Heart right ventricle (tissue), 16 donors: ENCODE measurements at regions not wholly inside any gene's neighbourhood (a gene's known extent, or its start where the extent isn't known, plus 50 kb on each side); places are given as distances from the start of the nearest gene placed in this dataset.

Source experiments
- ATAC-seq, 8 donors: fragments of 200-7000 bp; cut with Tn5 transposase; one replicate each; pipeline ENCODE4 v1.9.1; 2020; ENCODE audit warnings: mild to moderate bottlenecking in 8 of 8, moderate library complexity in 8 of 8, moderate number of reproducible peaks in 1 of 8
- DNase-seq, 2 donors: peaks; one replicate each; pipeline ENCODE4 v3.0.0-alpha.2; 2020
- H3K27ac ChIP-seq, 10 donors: fragments of 200-600 bp; sonication (generic) in 2 of 10; one replicate each; pipeline versions ENCODE4 v1.5.0 to v1.8.0; 2020 to 2022; ENCODE audit warnings: mild to moderate bottlenecking in 3 of 10
- H3K27me3 ChIP-seq, 7 donors: fragments of 200-600 bp; one replicate each; pipeline ENCODE4 v1.8.0; 2021 to 2022; ENCODE audit warnings: mild to moderate bottlenecking in 2 of 7
- H3K36me3 ChIP-seq, 9 donors: fragments of 200-600 bp; sonication (generic) in 1 of 9; one replicate each; pipeline versions ENCODE4 v1.5.0 to v1.8.0; 2020 to 2022; ENCODE audit warnings: mild to moderate bottlenecking in 2 of 9
- H3K4me1 ChIP-seq, 9 donors: fragments of 200-600 bp; sonication (generic) in 1 of 9; one replicate each; pipeline versions ENCODE4 v1.5.0 to v1.8.0; 2020 to 2022; ENCODE audit warnings: mild to moderate bottlenecking in 4 of 9
- H3K4me3 ChIP-seq, 10 donors: fragments of 200-600 bp; sonication (generic) in 2 of 10; one replicate each; pipeline versions ENCODE4 v1.5.0 to v1.8.0; 2020 to 2022; ENCODE audit warnings: mild to moderate bottlenecking in 7 of 10, moderate library complexity in 2 of 10
- H3K9me3 ChIP-seq, 11 donors: fragments of 200-600 bp in 10 of 11; sonication (generic) in 2 of 11; one replicate each; pipeline versions ENCODE4 v1.5.0 to v1.8.0; 2013 to 2022; ENCODE audit warnings: mild to moderate bottlenecking in 2 of 11, control low read depth in 1 of 11, moderate library complexity in 1 of 11
- WGBS, 2 donors: extraction: QIAGEN DNeasy Blood & Tissue Kit; methylation state at CpG; one replicate each; pipeline ENCODE4 v1.1.7; 2013; ENCODE audit warnings: inconsistent platforms in 1 of 2; 5-methylcytosine and 5-hydroxymethylcytosine counted together
- intact Hi-C, 10 donors: fragments of 100-400 bp; cut with DNase I; formaldehyde crosslinking; loops; one replicate each; pipeline versions ENCODE4 v1.11.1 to v1.14.2; 2022
- TF ChIP-seq, protein P1 (sequence below), 9 donors: fragments of 200-600 bp; sonication (generic) in 2 of 9; IDR thresholded peaks; one replicate each; pipeline versions ENCODE4 v1.5.0 to v1.8.0; 2021 to 2022; ENCODE audit warnings: antibody characterized with exemption in 9 of 9, mild to moderate bottlenecking in 5 of 9, moderate library complexity in 1 of 9
- donor health status: Arrhythmogenic right ventricular cardiomyopathy.
- donor health status: ischemic (EF 13 %, LVEDD 7.1; RV severe dilation, severe dysfunction).
- donor health status: healthy with polysubstance abuse.
- donor health status: DM: no; HTN: yes; CAD: no.
- donor health status: DM: no; HTN: no; CAD: no.
- donor health status: ischemic (EF 25% LVEDD 6.9; RV normal size, moderate dysfunction).
- donor health status: ischemic (EF 25% LVEDD 5.7; RV mildly dilated, moderate dysfunction).
- donor health status: healthy.
- donor health status: DM: yes; HTN: yes; CAD: no.
- donor health status: Ischemic cardiomyopathy.
- donor health status: ischemic (EF 35%, LVEDD 5.7; RV mildly dilated, moderate dysfunction).
- donor health status: nonischemic (EF 11% LVEDD 7.7; RV severe dilation, severe dysfunction).
- donor health status: DM: yes; HTN: yes; CAD: no.
- donor health status: PGD.
- donor health status: ischemic (EF 29% LVEDD 5.4; RV normal size, mild dysfunction).
- donor health status: nonischemic (EF 23%, LVEDD 6.1; RV moderate dilation, normal function).

DNA sequence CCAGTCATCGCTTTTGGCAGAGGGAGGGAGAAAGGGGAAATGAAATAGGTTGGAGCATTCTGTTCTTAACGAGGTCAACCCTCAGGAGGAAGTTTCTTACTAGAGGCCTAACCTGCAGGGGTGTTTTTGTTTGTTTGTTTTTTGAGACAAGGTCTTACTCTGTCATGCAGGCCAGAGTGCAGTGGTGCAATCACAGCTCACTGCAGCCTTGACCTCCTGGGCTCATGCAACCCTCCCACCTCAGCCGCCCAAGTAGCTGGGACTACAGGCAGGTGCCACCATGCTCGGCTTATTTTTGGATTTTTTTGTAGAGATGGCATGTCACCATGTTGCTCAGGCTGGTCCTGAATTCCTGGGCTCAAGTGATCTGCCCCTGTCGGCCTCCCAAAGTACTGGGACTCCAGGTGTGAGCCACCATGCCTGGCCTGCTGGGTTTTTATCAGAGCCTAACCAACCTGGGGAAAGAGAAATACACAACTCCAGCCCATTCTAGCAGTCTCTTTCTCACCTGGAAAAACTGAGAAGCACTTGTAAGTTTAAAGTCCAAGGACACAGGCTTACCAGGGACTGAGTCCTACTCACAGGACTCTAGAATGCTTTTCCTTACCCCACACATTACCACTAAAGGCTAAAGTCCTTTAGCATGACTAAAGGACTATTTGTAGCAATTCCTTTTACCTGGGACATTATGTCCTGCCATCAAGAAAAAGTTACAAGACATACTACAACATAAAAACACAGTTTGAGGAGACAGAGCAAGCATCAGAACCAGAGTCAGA, 101.0 kb upstream of the EGFR start:
- intact Hi-C loops = no loop called here
- 81% methylated on average over 5 of the region's 5 CpGs for WGBS, 2 donors
- DNase-seq (no peak), ATAC-seq (no peak)
- H3K4me3 ChIP-seq = no peak overlapping the region
- no peak overlapping the region for H3K27ac ChIP-seq
- H3K27me3 ChIP-seq = no peaks in the 10 kb centered on the region
- no peaks in the 10 kb centered on the region for H3K4me1 ChIP-seq
- TF ChIP-seq, protein P1, sequence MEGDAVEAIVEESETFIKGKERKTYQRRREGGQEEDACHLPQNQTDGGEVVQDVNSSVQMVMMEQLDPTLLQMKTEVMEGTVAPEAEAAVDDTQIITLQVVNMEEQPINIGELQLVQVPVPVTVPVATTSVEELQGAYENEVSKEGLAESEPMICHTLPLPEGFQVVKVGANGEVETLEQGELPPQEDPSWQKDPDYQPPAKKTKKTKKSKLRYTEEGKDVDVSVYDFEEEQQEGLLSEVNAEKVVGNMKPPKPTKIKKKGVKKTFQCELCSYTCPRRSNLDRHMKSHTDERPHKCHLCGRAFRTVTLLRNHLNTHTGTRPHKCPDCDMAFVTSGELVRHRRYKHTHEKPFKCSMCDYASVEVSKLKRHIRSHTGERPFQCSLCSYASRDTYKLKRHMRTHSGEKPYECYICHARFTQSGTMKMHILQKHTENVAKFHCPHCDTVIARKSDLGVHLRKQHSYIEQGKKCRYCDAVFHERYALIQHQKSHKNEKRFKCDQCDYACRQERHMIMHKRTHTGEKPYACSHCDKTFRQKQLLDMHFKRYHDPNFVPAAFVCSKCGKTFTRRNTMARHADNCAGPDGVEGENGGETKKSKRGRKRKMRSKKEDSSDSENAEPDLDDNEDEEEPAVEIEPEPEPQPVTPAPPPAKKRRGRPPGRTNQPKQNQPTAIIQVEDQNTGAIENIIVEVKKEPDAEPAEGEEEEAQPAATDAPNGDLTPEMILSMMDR (IDR thresholded peaks at IDR 0.05) = no peak
- H3K9me3 ChIP-seq = no peaks in the 10 kb centered on the region
- no peaks in the 10 kb centered on the region for H3K36me3 ChIP-seq

DNA sequence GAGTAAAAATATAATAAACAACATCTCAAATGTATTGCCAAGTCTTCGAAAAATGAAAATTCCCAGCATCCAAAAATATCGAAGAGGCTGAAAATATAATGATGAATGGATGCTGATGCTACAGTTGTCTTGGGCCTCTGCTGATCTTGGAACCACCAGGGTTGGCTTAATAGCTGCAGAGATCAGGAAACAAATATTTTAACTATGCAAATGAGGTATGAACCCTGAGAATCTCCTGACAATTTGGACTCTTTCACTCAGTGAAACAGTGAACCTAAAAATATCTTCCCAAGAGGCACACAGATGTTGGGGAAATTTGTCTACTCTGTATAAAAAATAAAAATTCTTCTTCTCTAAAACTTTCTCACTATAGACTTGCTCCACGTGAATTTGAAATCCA, 97.7 kb upstream of the EGFR start:
- Histone ChIP-seq H3K4me1 (no peaks in the 10 kb centered on the region), H3K27me3 (no peaks in the 10 kb centered on the region), H3K27ac (no peak overlapping the region), H3K9me3 (peaks cover 0 to 14% (median 0%) of the 10 kb centered on the region in 11 donors), H3K36me3 (no peaks in the 10 kb centered on the region), H3K4me3 (no peak overlapping the region)
- no peak for DNase-seq
- no peak for ATAC-seq
- 66 to 71% methylated on average over 3 of the region's 3 CpGs for WGBS, 2 donors
- intact Hi-C loops = no loop called here
- TF ChIP-seq, protein P1 (IDR thresholded peaks at IDR 0.05) = no peak

DNA sequence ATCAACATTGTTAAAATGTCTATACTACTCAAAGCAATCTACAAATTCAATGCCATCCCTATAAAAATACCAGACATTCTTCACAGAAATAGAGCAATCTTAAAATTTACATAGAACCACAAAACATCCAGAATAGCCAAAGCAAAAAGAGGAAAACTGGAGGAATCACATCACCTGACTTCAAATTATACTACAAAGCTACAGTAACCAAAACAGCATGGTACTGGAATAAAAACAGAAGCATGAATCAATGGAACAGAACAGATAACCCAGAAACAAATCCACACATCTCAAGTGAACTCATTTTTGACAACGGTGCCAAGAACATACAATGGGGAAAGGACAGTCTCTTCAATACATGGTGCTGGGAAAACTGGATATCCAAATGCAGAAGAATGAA, 87.3 kb upstream of the EGFR start:
- H3K4me1 ChIP-seq = peaks cover 0 to 12% (median 8%) of the 10 kb centered on the region in 9 donors
- peaks cover 0 to 5% (median 0%) of the 10 kb centered on the region in 7 donors for H3K27me3 ChIP-seq
- no peak overlapping the region for H3K27ac ChIP-seq
- H3K36me3 ChIP-seq = no peaks in the 10 kb centered on the region
- intact Hi-C loops = no loop called here
- H3K4me3 ChIP-seq = no peak overlapping the region
- TF ChIP-seq, protein P1 (IDR thresholded peaks at IDR 0.05) = no peak
- DNase-seq (no peak), ATAC-seq (no peak)
- WGBS, 2 donors = 76 to 94% methylated on average over 1 of the region's 1 CpG
- H3K9me3 ChIP-seq = peaks cover 0 to 46% (median 12%) of the 10 kb centered on the region in 11 donors

DNA sequence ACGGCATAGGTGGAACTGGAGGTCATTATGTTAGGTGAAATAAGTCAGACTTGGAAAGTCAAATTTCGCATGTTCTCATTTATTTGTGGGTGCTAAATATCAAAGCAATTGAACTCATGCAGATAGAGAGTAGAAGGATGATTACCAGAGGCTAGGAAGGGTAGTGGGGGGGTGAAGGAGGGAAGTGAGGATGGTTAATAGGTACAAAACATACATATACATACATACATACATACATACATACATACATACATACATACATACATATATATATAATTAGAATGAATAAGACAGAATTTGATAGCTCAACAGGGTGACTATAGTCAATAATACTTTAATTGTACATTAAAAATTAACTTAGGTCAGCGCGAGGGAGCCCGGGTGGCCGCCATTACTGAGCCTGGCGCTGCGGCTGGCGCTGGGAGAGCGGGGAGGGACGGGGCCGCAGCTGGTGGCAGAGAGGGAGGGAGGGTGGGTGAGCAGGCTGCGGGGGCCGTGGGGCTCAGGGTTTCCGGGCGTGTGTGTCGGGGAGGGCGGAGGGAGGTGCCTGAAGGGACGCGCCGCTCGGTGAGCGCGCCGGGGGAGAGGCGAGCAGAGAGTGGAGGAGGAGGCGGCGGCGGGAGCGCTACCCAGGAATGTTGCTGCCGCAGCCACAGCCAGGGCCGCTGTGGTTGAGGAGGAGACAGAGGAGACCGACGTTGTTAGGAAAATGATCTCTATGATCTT, 85.8 kb upstream of the EGFR start:
- Histone ChIP-seq H3K27me3 (peaks cover 0 to 16% (median 5%) of the 10 kb centered on the region in 7 donors), H3K9me3 (peaks cover 0 to 38% (median 12%) of the 10 kb centered on the region in 11 donors), H3K4me3 (peak overlapping the region in 9 of 10 donors; percentile 23 to 55 (median 50)), H3K36me3 (no peaks in the 10 kb centered on the region), H3K4me1 (peaks cover 0 to 12% (median 8%) of the 10 kb centered on the region in 9 donors), H3K27ac (peak overlapping the region in 4 of 10 donors; percentile 3 to 55 (median 40))
- peak; percentile 54 to 65 for DNase-seq
- 7 to 8% methylated on average over 34 of the region's 34 CpGs for WGBS, 2 donors
- intact Hi-C loops = no loop called here
- ATAC-seq = peak; percentile 88 to 100 (median 93)
- TF ChIP-seq, protein P1 (IDR thresholded peaks at IDR 0.05) = no peak
